A549 (cell line): ENCODE measurements at regions not wholly inside any gene's neighbourhood (a gene's known extent, or its start where the extent isn't known, plus 50 kb on each side); places are given as distances from the start of the nearest gene placed in this dataset.

ENCODE experiments used
- ATAC-seq, 2 experiments: fragments of 200-7000 bp in 1 of 2; fragments of >200 bp in 1 of 2; cut with Nextera tagmentation in 1 of 2; cut with Tn5 transposase in 1 of 2; 3 replicates each; pipeline versions ENCODE4 v1.8.0 to v1.9.1; 2018 to 2020; ENCODE audit warnings: mild to moderate bottlenecking in 1 of 2, moderate library complexity in 1 of 2
- CTCF ChIA-PET: fragments of 300-600 bp; sonication (Branson Sonifier 250); formaldehyde crosslinking; extraction: SDS; loops from one replicate; lab custom pipeline; 2021; ENCODE audit warnings: antibody characterized with exemption, inconsistent platforms; lab: Yijun Ruan, JAX
- POLR2A ChIA-PET: fragments of 350-600 bp; formaldehyde crosslinking; extraction: SDS; loops from one replicate; lab custom pipeline; 2021; ENCODE audit warnings: antibody characterized with exemption, inconsistent platforms; lab: Yijun Ruan, JAX
- DNase-seq, 2 experiments: peaks; one replicate each; pipeline versions ENCODE4 v3.0.0 to v3.0.0-alpha.2; 2011 to 2016; ENCODE audit warnings: low read depth in 1 of 2, low spot score in 1 of 2
- FAIRE-seq: peaks from 2 replicates; lab custom pipeline; 2011; peaks lifted over from hg19 to GRCh38; lab: Jason Lieb, UNC
- H3K27ac ChIP-seq, 2 experiments: fragments of >200 bp; sonication (Bioruptor Twin); formaldehyde crosslinking; 3 replicates each; pipeline ENCODE4 v1.5.1; 2016 to 2017
- H3K4me1 ChIP-seq: fragments of >200 bp; sonication (Bioruptor Twin); formaldehyde crosslinking; 3 replicates; pipeline ENCODE4 v1.6.1; 2016
- H3K4me2 ChIP-seq: fragments of >200 bp; sonication (Bioruptor Twin); formaldehyde crosslinking; 3 replicates; pipeline ENCODE4 v1.6.1; 2016
- H3K4me3 ChIP-seq: fragments of >200 bp; sonication (Bioruptor Twin); formaldehyde crosslinking; 3 replicates; pipeline ENCODE4 v1.5.1; 2016
- H3K9me3 ChIP-seq: fragments of >200 bp; sonication (Bioruptor Twin); formaldehyde crosslinking; 3 replicates; pipeline ENCODE4 v1.6.1; 2016
- BHLHE40 ChIP-seq: IDR thresholded peaks from 2 replicates; pipeline ENCODE4 v1.6.1; 2012; ENCODE audit warnings: low read depth, low read length, inconsistent platforms
- CEBPB ChIP-seq, 2 experiments: fragments of >200 bp in 1 of 2; sonication (Bioruptor Twin) in 1 of 2; formaldehyde crosslinking in 1 of 2; IDR thresholded peaks; 2 replicates each; pipeline ENCODE4 v1.6.1; 2012 to 2016
- CHD2 ChIP-seq: fragments of 150-350 bp; IDR thresholded peaks from 2 replicates; pipeline ENCODE4 v1.6.1; 2014; ENCODE audit warnings: low read length; ENCODE audit not compliant: partially characterized antibody
- EHF ChIP-seq: fragments of 250-450 bp; sonication (Bioruptor Pico); IDR thresholded peaks from 2 replicates; pipeline ENCODE4 v1.5.0; 2020; ENCODE audit warnings: mild to moderate bottlenecking
- EHMT2 ChIP-seq: fragments of 200-600 bp; sonication (generic); IDR thresholded peaks from 2 replicates; pipeline ENCODE4 v1.6.1; 2016; ENCODE audit warnings: antibody characterized with exemption, low read depth, mild to moderate bottlenecking, moderate library complexity
- FOSL2 ChIP-seq, 2 experiments: fragments of 450-650 bp in 1 of 2; fragments of >200 bp in 1 of 2; sonication (Bioruptor Twin) in 1 of 2; formaldehyde crosslinking; IDR thresholded peaks; 2 replicates each; pipeline versions ENCODE4 v1.5.0 to v1.6.1; 2016 to 2020; ENCODE audit warnings: mild to moderate bottlenecking in 1 of 2, moderate library complexity in 1 of 2
- FOXS1 ChIP-seq: fragments of 250-450 bp; sonication (Bioruptor Pico); IDR thresholded peaks from 2 replicates; pipeline ENCODE4 v1.5.0; 2020; ENCODE audit warnings: mild to moderate bottlenecking, moderate library complexity
- GATA3 ChIP-seq: IDR thresholded peaks from 2 replicates; pipeline ENCODE4 v1.6.1; 2012; ENCODE audit warnings: borderline replicate concordance
- HOXA7 ChIP-seq: fragments of 250-450 bp; sonication (Bioruptor Pico); IDR thresholded peaks from 2 replicates; pipeline ENCODE4 v1.5.0; 2020; ENCODE audit warnings: mild to moderate bottlenecking, moderate library complexity
- JUN ChIP-seq, 2 experiments: fragments of >200 bp; sonication (Bioruptor Twin); formaldehyde crosslinking; IDR thresholded peaks; 2 replicates in 1 of 2; 3 replicates in 1 of 2; pipeline ENCODE4 v1.6.1; 2016 to 2017
- JUNB ChIP-seq: fragments of >200 bp; sonication (Bioruptor Twin); formaldehyde crosslinking; IDR thresholded peaks from 2 replicates; pipeline ENCODE4 v1.6.1; 2016
- MAFK ChIP-seq: fragments of 450-650 bp; IDR thresholded peaks from 2 replicates; pipeline ENCODE4 v1.6.1; 2014; ENCODE audit not compliant: partially characterized antibody
- PHF8 ChIP-seq: fragments of 200-600 bp; sonication (generic); IDR thresholded peaks from 2 replicates; pipeline ENCODE4 v1.6.1; 2016; ENCODE audit warnings: low read depth, mild to moderate bottlenecking, antibody characterized with exemption, moderate library complexity, borderline replicate concordance
- RAD21 ChIP-seq, 2 experiments: fragments of >200 bp in 1 of 2; sonication (Bioruptor Twin) in 1 of 2; formaldehyde crosslinking in 1 of 2; IDR thresholded peaks in 1 of 2; conservative IDR thresholded peaks in 1 of 2; 2 replicates in 1 of 2; 3 replicates in 1 of 2; pipeline ENCODE4 v1.6.1; 2012 to 2018; ENCODE audit warnings: inconsistent platforms in 1 of 2
- RARB ChIP-seq: fragments of 250-450 bp; sonication (Bioruptor Pico); IDR thresholded peaks from 2 replicates; pipeline ENCODE4 v1.8.0; 2021; ENCODE audit warnings: mild to moderate bottlenecking, moderate library complexity
- RCOR1 ChIP-seq: fragments of 150-350 bp; IDR thresholded peaks from 2 replicates; pipeline ENCODE4 v1.6.1; 2014; ENCODE audit warnings: antibody characterized with exemption, low read length, low read depth
- RNF2 ChIP-seq: fragments of 200-600 bp; sonication (generic); IDR thresholded peaks from 2 replicates; pipeline ENCODE4 v1.6.1; 2016; ENCODE audit warnings: low read depth, mild to moderate bottlenecking, antibody characterized with exemption, moderate library complexity, borderline replicate concordance
- TFCP2L1 ChIP-seq: fragments of 250-450 bp; sonication (Bioruptor Pico); IDR thresholded peaks from 2 replicates; pipeline ENCODE4 v1.5.0; 2021; ENCODE audit warnings: mild to moderate bottlenecking
- ZFP36 ChIP-seq: fragments of 450-650 bp; IDR thresholded peaks from 2 replicates; pipeline ENCODE4 v1.6.1; 2014; ENCODE audit warnings: borderline replicate concordance; ENCODE audit not compliant: partially characterized antibody
- ZNF302 ChIP-seq: fragments of 250-450 bp; sonication (Bioruptor Pico); IDR thresholded peaks from 2 replicates; pipeline ENCODE4 v1.9.0; 2021; ENCODE audit warnings: inconsistent platforms, mild to moderate bottlenecking, moderate library complexity
- WGBS: methylation state at CpG from one replicate; pipeline ENCODE4 v1.1.6; 2017; ENCODE audit errors: missing lambda C conversion rate; 5-methylcytosine and 5-hydroxymethylcytosine counted together
- TF ChIP-seq, protein P1 (sequence below): IDR thresholded peaks from 2 replicates; pipeline ENCODE4 v1.6.1; 2012
- TF ChIP-seq, protein P2 (sequence below): fragments of >200 bp; sonication (Bioruptor Twin); formaldehyde crosslinking; IDR thresholded peaks from 2 replicates; pipeline ENCODE4 v1.6.1; 2016
- TF ChIP-seq, protein P3 (sequence below): fragments of 250-450 bp; sonication (Bioruptor Pico); IDR thresholded peaks from 2 replicates; pipeline ENCODE4 v1.5.0; 2020; ENCODE audit warnings: low read depth, mild to moderate bottlenecking, moderate library complexity
- TF ChIP-seq, protein P4 (sequence below): IDR thresholded peaks from 2 replicates; pipeline ENCODE4 v1.6.1; 2012
- TF ChIP-seq, protein P5 (sequence below): fragments of 450-650 bp; IDR thresholded peaks from 2 replicates; pipeline ENCODE4 v1.6.1; 2014; ENCODE audit warnings: antibody characterized with exemption
- TF ChIP-seq, protein P6 (sequence below): fragments of >200 bp; sonication (Bioruptor Twin); formaldehyde crosslinking; IDR thresholded peaks from 3 replicates; pipeline ENCODE4 v1.6.1; 2016

DNA sequence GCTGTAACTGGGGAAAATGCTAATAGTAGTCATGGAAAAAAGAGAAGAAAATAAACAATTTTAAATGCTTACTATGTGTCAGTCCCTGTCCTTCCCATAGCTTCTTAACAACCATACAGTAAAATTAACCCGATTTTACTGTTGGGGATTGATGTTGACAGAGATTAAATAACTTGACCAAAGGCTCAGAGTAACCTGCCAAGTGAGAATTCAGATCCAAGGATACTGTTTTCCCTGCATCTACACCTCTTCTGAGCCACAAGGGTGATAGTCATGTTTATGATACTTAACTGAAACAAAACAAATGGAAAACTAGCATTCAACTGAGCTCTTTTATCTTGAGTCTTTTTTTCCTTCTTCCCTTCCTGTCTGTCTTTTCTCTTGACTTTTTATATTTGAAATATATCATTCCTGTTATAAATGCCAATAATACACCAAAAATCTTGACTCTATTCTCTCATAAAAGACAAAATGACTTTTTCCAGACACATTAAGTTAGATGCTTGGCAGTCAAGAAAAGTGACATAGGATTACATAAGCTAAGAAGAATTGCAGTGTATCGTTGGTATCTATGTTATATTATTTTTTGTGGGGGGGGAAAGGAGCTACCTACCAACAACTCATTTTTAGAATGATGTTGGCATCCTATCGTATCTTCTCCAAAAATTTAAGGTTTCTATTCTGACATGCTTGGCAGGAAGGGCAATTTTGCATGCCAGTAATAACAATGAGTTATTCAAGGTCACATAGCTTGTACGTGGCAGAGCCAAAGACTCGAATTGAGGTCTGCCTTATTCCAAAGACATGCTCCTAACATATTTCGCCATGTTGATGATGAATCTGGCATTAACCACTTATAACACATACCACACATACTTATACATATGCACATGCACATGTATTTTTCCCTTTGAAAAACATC lies 306.6 kb upstream of the KCNH8 start:
- 3% methylated on average over 6 of the region's 6 CpGs for WGBS
- no peak overlapping the region for H3K27ac ChIP-seq
- POLR2A ChIA-PET, result no interaction called here

DNA sequence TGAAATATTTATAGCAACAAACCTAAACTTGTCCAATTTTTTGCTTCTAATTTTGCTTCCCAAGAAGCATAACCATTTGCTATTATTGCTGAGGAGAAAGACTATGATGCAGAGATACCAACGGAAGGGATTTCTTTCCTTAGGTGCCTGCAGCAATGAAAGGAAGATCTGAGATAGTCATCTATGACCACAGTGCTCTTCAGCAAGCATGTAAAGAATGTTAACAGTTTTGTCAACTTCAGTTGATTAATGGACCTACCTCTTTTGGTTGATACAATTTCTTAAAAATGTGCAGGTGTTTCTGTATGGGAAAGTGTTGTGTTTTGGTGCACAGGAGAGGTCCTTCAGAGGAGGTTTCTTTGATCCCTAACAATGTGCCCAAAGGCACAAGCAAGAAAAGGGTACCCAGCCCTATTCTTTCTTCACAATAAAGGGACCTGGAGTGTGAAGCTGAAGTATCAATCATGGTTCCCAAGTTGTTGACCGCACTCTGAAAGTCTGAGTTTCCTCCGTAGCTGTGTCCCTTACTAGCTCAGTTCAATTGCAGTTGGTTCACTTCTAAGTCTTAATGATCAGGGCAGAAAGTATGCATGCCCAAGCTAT lies 307.7 kb upstream of the KCNH8 start:
- Histone ChIP-seq H3K4me2 (no peak overlapping the region), H3K27ac (no peak overlapping the region), H3K4me3 (no peak overlapping the region), H3K9me3 (no peaks in the 10 kb centered on the region), H3K4me1 (no peaks in the 10 kb centered on the region)
- DNase-seq (no peak), ATAC-seq (no peak), FAIRE-seq (no peak)
- 3% methylated on average over 3 of the region's 3 CpGs for WGBS
- CTCF ChIA-PET, result no interaction called here
- POLR2A ChIA-PET, result no interaction called here
- TF ChIP-seq JUNB (no peak), EHF (no peak), RAD21 (conservative IDR thresholded peaks at IDR 0.05 in 1 of 2, IDR thresholded peaks at IDR 0.05 in 1 of 2) (no peak), HOXA7 (CRISPR knock-in tag) (no peak), GATA3 (no peak), CHD2 (no peak), BHLHE40 (no peak), ZNF302 (CRISPR knock-in tag) (no peak), EHMT2 (no peak), RARB (no peak), JUN (IDR thresholded peaks at IDR 0.05) (no peak), MAFK (no peak), TFCP2L1 (CRISPR knock-in tag) (no peak), FOXS1 (no peak), RCOR1 (no peak)
- TF ChIP-seq, protein P1, sequence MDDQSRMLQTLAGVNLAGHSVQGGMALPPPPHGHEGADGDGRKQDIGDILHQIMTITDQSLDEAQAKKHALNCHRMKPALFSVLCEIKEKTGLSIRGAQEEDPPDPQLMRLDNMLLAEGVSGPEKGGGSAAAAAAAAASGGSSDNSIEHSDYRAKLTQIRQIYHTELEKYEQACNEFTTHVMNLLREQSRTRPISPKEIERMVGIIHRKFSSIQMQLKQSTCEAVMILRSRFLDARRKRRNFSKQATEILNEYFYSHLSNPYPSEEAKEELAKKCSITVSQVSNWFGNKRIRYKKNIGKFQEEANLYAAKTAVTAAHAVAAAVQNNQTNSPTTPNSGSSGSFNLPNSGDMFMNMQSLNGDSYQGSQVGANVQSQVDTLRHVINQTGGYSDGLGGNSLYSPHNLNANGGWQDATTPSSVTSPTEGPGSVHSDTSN, result no peak
- TF ChIP-seq, protein P2, sequence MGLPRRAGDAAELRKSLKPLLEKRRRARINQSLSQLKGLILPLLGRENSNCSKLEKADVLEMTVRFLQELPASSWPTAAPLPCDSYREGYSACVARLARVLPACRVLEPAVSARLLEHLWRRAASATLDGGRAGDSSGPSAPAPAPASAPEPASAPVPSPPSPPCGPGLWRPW, result no peak
- TF ChIP-seq, protein P3, sequence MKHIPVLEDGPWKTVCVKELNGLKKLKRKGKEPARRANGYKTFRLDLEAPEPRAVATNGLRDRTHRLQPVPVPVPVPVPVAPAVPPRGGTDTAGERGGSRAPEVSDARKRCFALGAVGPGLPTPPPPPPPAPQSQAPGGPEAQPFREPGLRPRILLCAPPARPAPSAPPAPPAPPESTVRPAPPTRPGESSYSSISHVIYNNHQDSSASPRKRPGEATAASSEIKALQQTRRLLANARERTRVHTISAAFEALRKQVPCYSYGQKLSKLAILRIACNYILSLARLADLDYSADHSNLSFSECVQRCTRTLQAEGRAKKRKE (CRISPR knock-in tag), result no peak
- TF ChIP-seq, protein P4, sequence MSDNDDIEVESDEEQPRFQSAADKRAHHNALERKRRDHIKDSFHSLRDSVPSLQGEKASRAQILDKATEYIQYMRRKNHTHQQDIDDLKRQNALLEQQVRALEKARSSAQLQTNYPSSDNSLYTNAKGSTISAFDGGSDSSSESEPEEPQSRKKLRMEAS, result no peak

More for the DNA sequence above, 306.6 kb upstream of the KCNH8 start:
- TF ChIP-seq EHMT2 (no peak), PHF8 (no peak), CEBPB (IDR thresholded peaks at IDR 0.05) (no peak), FOSL2 (IDR thresholded peaks at IDR 0.05) (no peak), FOSL2 (CRISPR knock-in tag; IDR thresholded peaks at IDR 0.05) (no peak), RNF2 (no peak), ZFP36 (no peak)
- TF ChIP-seq, protein P5, sequence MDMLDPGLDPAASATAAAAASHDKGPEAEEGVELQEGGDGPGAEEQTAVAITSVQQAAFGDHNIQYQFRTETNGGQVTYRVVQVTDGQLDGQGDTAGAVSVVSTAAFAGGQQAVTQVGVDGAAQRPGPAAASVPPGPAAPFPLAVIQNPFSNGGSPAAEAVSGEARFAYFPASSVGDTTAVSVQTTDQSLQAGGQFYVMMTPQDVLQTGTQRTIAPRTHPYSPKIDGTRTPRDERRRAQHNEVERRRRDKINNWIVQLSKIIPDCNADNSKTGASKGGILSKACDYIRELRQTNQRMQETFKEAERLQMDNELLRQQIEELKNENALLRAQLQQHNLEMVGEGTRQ, result no peak
- TF ChIP-seq, protein P6, sequence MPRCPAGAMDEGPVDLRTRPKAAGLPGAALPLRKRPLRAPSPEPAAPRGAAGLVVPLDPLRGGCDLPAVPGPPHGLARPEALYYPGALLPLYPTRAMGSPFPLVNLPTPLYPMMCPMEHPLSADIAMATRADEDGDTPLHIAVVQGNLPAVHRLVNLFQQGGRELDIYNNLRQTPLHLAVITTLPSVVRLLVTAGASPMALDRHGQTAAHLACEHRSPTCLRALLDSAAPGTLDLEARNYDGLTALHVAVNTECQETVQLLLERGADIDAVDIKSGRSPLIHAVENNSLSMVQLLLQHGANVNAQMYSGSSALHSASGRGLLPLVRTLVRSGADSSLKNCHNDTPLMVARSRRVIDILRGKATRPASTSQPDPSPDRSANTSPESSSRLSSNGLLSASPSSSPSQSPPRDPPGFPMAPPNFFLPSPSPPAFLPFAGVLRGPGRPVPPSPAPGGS, result no peak
- Histone ChIP-seq H3K4me2 (no peak overlapping the region), H3K4me3 (no peak overlapping the region), H3K9me3 (no peaks in the 10 kb centered on the region), H3K4me1 (no peaks in the 10 kb centered on the region)
- CTCF ChIA-PET, result no interaction called here
- ATAC-seq (no peak), FAIRE-seq (no peak), DNase-seq (no peak)
